ENCODE measurements at regions not wholly inside any gene's neighbourhood (a gene's known extent, or its start where the extent isn't known, plus 50 kb on each side); places are given as distances from the start of the nearest gene placed in this dataset.
"Not testable (repeated sequence)": the region's sequence is repeated elsewhere in the genome, so short reads cannot be mapped to it uniquely, and the experiment has no call there.

- no peaks in the 10 kb centered on the region for H3K36me3 ChIP-seq
- DNase-seq, result no peak
- no peaks in the 10 kb centered on the region for H3K9me3 ChIP-seq
- H3K4me3 ChIP-seq, result no peak overlapping the region
- H3K27me3 ChIP-seq, result no peaks in the 10 kb centered on the region; the same call in 1 of the 2 replicates
Observed at GRCh38 chr12:4147031-4147481, 126.5 kb upstream of the CCND2 start.

GRCh38 chr12:4145990-4146859 lies 127.3 kb upstream of the CCND2 start:
- no peaks in the 10 kb centered on the region for H3K36me3 ChIP-seq
- H3K27me3 ChIP-seq, result no peaks in the 10 kb centered on the region; the same call in 1 of the 2 replicates
- no peaks in the 10 kb centered on the region for H3K9me3 ChIP-seq
- no peak overlapping the region for H3K4me3 ChIP-seq
- DNase-seq, result peak; percentile 5

GRCh38 chr12:4144676-4145075 lies 128.9 kb upstream of the CCND2 start:
- Histone ChIP-seq H3K27me3 (no peaks in the 10 kb centered on the region; the same call in 1 of the 2 replicates), H3K36me3 (no peaks in the 10 kb centered on the region), H3K4me3 (no peak overlapping the region), H3K9me3 (no peaks in the 10 kb centered on the region)
- no peak for DNase-seq

GRCh38 chr12:4143896-4144295 lies 129.7 kb upstream of the CCND2 start:
- no peaks in the 10 kb centered on the region for H3K9me3 ChIP-seq
- no peaks in the 10 kb centered on the region; the same call in 1 of the 2 replicates for H3K27me3 ChIP-seq
- H3K36me3 ChIP-seq, result no peaks in the 10 kb centered on the region
- DNase-seq, result no peak
- no peak overlapping the region for H3K4me3 ChIP-seq

GRCh38 chr12:4141348-4142270 lies 132.0 kb upstream of the CCND2 start:
- DNase-seq, result no peak

GRCh38 chr12:4140581-4141301 lies 132.8 kb upstream of the CCND2 start:
- DNase-seq, result no peak
- H3K4me3 ChIP-seq, result no peak overlapping the region
- H3K27me3 ChIP-seq, result no peaks in the 10 kb centered on the region
- H3K36me3 ChIP-seq, result no peaks in the 10 kb centered on the region
- H3K9me3 ChIP-seq, result no peaks in the 10 kb centered on the region

More at GRCh38 chr12:4141348-4142270, 132.0 kb upstream of the CCND2 start:
- H3K9me3 ChIP-seq, result no peaks in the 10 kb centered on the region
- H3K4me3 ChIP-seq, result no peak overlapping the region
- H3K36me3 ChIP-seq, result no peaks in the 10 kb centered on the region
- H3K27me3 ChIP-seq, result no peaks in the 10 kb centered on the region; the same call in 1 of the 2 replicates

- H3K9me3 ChIP-seq, result no peaks in the 10 kb centered on the region
- no peaks in the 10 kb centered on the region for H3K36me3 ChIP-seq
- H3K27me3 ChIP-seq, result no peaks in the 10 kb centered on the region
- no peak overlapping the region for H3K4me3 ChIP-seq
- DNase-seq, result no peak
Observed at GRCh38 chr12:4139191-4139590, 134.4 kb upstream of the CCND2 start.

GRCh38 chr12:4138532-4138931 lies 135.0 kb upstream of the CCND2 start:
- H3K27me3 ChIP-seq, DNase-seq, H3K9me3 ChIP-seq, H3K36me3 ChIP-seq, H3K4me3 ChIP-seq: not testable (repeated sequence)

GRCh38 chr12:4138051-4138450 lies 135.5 kb upstream of the CCND2 start:
- Histone ChIP-seq H3K4me3 (no peak overlapping the region), H3K27me3 (no peaks in the 10 kb centered on the region), H3K36me3 (no peaks in the 10 kb centered on the region), H3K9me3 (no peaks in the 10 kb centered on the region)
- DNase-seq, result no peak

GRCh38 chr12:4137441-4137840 lies 136.1 kb upstream of the CCND2 start:
- H3K9me3 ChIP-seq, result no peaks in the 10 kb centered on the region
- no peaks in the 10 kb centered on the region for H3K27me3 ChIP-seq
- no peaks in the 10 kb centered on the region for H3K36me3 ChIP-seq
- no peak overlapping the region for H3K4me3 ChIP-seq
- DNase-seq, result no peak

GRCh38 chr12:4137015-4137414 lies 136.5 kb upstream of the CCND2 start:
- Histone ChIP-seq H3K27me3 (no peaks in the 10 kb centered on the region), H3K9me3 (no peaks in the 10 kb centered on the region), H3K36me3 (no peaks in the 10 kb centered on the region), H3K4me3 (no peak overlapping the region)
- no peak for DNase-seq

GRCh38 chr12:4135919-4136605 lies 137.5 kb upstream of the CCND2 start:
- DNase-seq, result no peak
- 0 out of 2 replicates have a peak, but pooled peaks cover under 1% of the 10 kb centered on the region for H3K9me3 ChIP-seq
- H3K4me3 ChIP-seq, result no peak overlapping the region
- no peaks in the 10 kb centered on the region for H3K27me3 ChIP-seq
- no peaks in the 10 kb centered on the region for H3K36me3 ChIP-seq

- no peaks in the 10 kb centered on the region for H3K36me3 ChIP-seq
- no peak for DNase-seq
- H3K9me3 ChIP-seq, result 0 out of 2 replicates have a peak, but pooled peaks cover 2% of the 10 kb centered on the region
- no peak overlapping the region for H3K4me3 ChIP-seq
- H3K27me3 ChIP-seq, result no peaks in the 10 kb centered on the region
Observed at GRCh38 chr12:4134448-4135263, 138.9 kb upstream of the CCND2 start.

- no peaks in the 10 kb centered on the region for H3K36me3 ChIP-seq
- H3K4me3 ChIP-seq, result no peak overlapping the region
- 0 out of 2 replicates have a peak, but pooled peaks cover 2% of the 10 kb centered on the region for H3K9me3 ChIP-seq
- no peaks in the 10 kb centered on the region; the same call in 1 of the 2 replicates for H3K27me3 ChIP-seq
- no peak for DNase-seq
Observed at GRCh38 chr12:4133636-4134447, 139.7 kb upstream of the CCND2 start.

All from MG63 (cell line).